ENCODE measurements at regions not wholly inside any gene's neighbourhood (a gene's known extent, or its start where the extent isn't known, plus 50 kb on each side); places are given as distances from the start of the nearest gene placed in this dataset.

GRCh38 chr12:33575346-33575745, 135.7 kb upstream of the SYT10 start:
- ATAC-seq, result no peak
- no peaks in the 10 kb centered on the region for H3K36me3 Mint-ChIP-seq (ENCODE audit: low read depth)
- H3K27ac Mint-ChIP-seq, result no peak overlapping the region
- no peak overlapping the region for H3K4me3 Mint-ChIP-seq
- DNase-seq, result no peak
- peaks cover 13% of the 10 kb centered on the region for H3K9me3 Mint-ChIP-seq
- no peaks in the 10 kb centered on the region for H3K27me3 Mint-ChIP-seq
- no peaks in the 10 kb centered on the region for H3K4me1 Mint-ChIP-seq

- Mint-ChIP-seq H3K4me1 (no peaks in the 10 kb centered on the region), H3K4me3 (no peak overlapping the region), H3K27ac (no peak overlapping the region), H3K27me3 (no peaks in the 10 kb centered on the region), H3K9me3 (peaks cover 7% of the 10 kb centered on the region), H3K36me3 (ENCODE audit: low read depth) (no peaks in the 10 kb centered on the region)
- DNase-seq (no peak), ATAC-seq (no peak)
These were observed 142.0 kb upstream of the SYT10 start for GRCh38 chr12:33581613-33582122.

GRCh38 chr12:33586576-33586975, 147.0 kb upstream of the SYT10 start:
- ATAC-seq, result no peak

GRCh38 chr12:33587354-33587753, 147.7 kb upstream of the SYT10 start:
- Mint-ChIP-seq H3K9me3 (no peaks in the 10 kb centered on the region), H3K4me1 (no peaks in the 10 kb centered on the region), H3K36me3 (ENCODE audit: low read depth) (no peaks in the 10 kb centered on the region), H3K27ac (no peak overlapping the region), H3K4me3 (no peak overlapping the region), H3K27me3 (no peaks in the 10 kb centered on the region)
- ATAC-seq (no peak), DNase-seq (no peak)

More at GRCh38 chr12:33586576-33586975, 147.0 kb upstream of the SYT10 start:
- Mint-ChIP-seq H3K27ac (no peak overlapping the region), H3K4me1 (no peaks in the 10 kb centered on the region), H3K27me3 (no peaks in the 10 kb centered on the region), H3K36me3 (ENCODE audit: low read depth) (no peaks in the 10 kb centered on the region), H3K9me3 (no peaks in the 10 kb centered on the region), H3K4me3 (no peak overlapping the region)
- no peak for DNase-seq

GRCh38 chr12:33587784-33588712, 148.4 kb upstream of the SYT10 start:
- Mint-ChIP-seq H3K4me1 (no peaks in the 10 kb centered on the region), H3K4me3 (no peak overlapping the region), H3K27me3 (no peaks in the 10 kb centered on the region), H3K36me3 (ENCODE audit: low read depth) (no peaks in the 10 kb centered on the region), H3K27ac (no peak overlapping the region), H3K9me3 (no peaks in the 10 kb centered on the region)
- peak; percentile 28 for ATAC-seq
- DNase-seq, result no peak

- Mint-ChIP-seq H3K4me3 (no peak overlapping the region), H3K27me3 (no peaks in the 10 kb centered on the region), H3K4me1 (no peaks in the 10 kb centered on the region), H3K27ac (no peak overlapping the region), H3K36me3 (ENCODE audit: low read depth) (no peaks in the 10 kb centered on the region), H3K9me3 (no peaks in the 10 kb centered on the region)
- DNase-seq (no peak), ATAC-seq (no peak)
These were observed 149.2 kb upstream of the SYT10 start for GRCh38 chr12:33588725-33589405.

- Mint-ChIP-seq H3K27me3 (no peaks in the 10 kb centered on the region), H3K9me3 (no peaks in the 10 kb centered on the region), H3K4me1 (no peaks in the 10 kb centered on the region), H3K4me3 (no peak overlapping the region), H3K36me3 (ENCODE audit: low read depth) (no peaks in the 10 kb centered on the region), H3K27ac (no peak overlapping the region)
- ATAC-seq, result no peak
- no peak for DNase-seq
These were observed 150.0 kb upstream of the SYT10 start for GRCh38 chr12:33589576-33590114.

GRCh38 chr12:33593753-33594152, 154.1 kb upstream of the SYT10 start:
- Mint-ChIP-seq H3K4me1 (no peaks in the 10 kb centered on the region), H3K4me3 (no peak overlapping the region), H3K9me3 (no peaks in the 10 kb centered on the region), H3K27ac (no peak overlapping the region), H3K36me3 (ENCODE audit: low read depth) (no peaks in the 10 kb centered on the region), H3K27me3 (no peaks in the 10 kb centered on the region)
- ATAC-seq, result no peak
- DNase-seq, result no peak

GRCh38 chr12:33596061-33596460, 156.4 kb upstream of the SYT10 start:
- Mint-ChIP-seq H3K27me3 (no peaks in the 10 kb centered on the region), H3K36me3 (ENCODE audit: low read depth) (no peaks in the 10 kb centered on the region), H3K27ac (no peak overlapping the region), H3K4me1 (no peaks in the 10 kb centered on the region), H3K9me3 (no peaks in the 10 kb centered on the region), H3K4me3 (no peak overlapping the region)
- ATAC-seq, result no peak
- no peak for DNase-seq

GRCh38 chr12:33596814-33597213, 157.2 kb upstream of the SYT10 start:
- no peaks in the 10 kb centered on the region for H3K27me3 Mint-ChIP-seq
- H3K4me3 Mint-ChIP-seq, result no peak overlapping the region
- H3K9me3 Mint-ChIP-seq, result no peaks in the 10 kb centered on the region
- H3K27ac Mint-ChIP-seq, result no peak overlapping the region
- no peak for ATAC-seq
- no peaks in the 10 kb centered on the region for H3K4me1 Mint-ChIP-seq
- DNase-seq, result no peak
- no peaks in the 10 kb centered on the region for H3K36me3 Mint-ChIP-seq (ENCODE audit: low read depth)

- DNase-seq, result no peak
- H3K4me1 Mint-ChIP-seq, result no peaks in the 10 kb centered on the region
- no peaks in the 10 kb centered on the region for H3K27me3 Mint-ChIP-seq
- no peaks in the 10 kb centered on the region for H3K36me3 Mint-ChIP-seq (ENCODE audit: low read depth)
- no peak overlapping the region for H3K4me3 Mint-ChIP-seq
- no peak for ATAC-seq
- no peaks in the 10 kb centered on the region for H3K9me3 Mint-ChIP-seq
- H3K27ac Mint-ChIP-seq, result no peak overlapping the region
These were observed 162.9 kb upstream of the SYT10 start for GRCh38 chr12:33602515-33602914.

- Mint-ChIP-seq H3K27ac (no peak overlapping the region), H3K9me3 (peaks cover 5% of the 10 kb centered on the region), H3K4me1 (no peaks in the 10 kb centered on the region), H3K4me3 (no peak overlapping the region), H3K27me3 (no peaks in the 10 kb centered on the region), H3K36me3 (ENCODE audit: low read depth) (no peaks in the 10 kb centered on the region)
- ATAC-seq (no peak), DNase-seq (no peak)
These were observed 166.1 kb upstream of the SYT10 start for GRCh38 chr12:33605757-33606156.

GRCh38 chr12:33609910-33610309, 170.3 kb upstream of the SYT10 start:
- no peaks in the 10 kb centered on the region for H3K27me3 Mint-ChIP-seq
- no peaks in the 10 kb centered on the region for H3K36me3 Mint-ChIP-seq (ENCODE audit: low read depth)
- H3K27ac Mint-ChIP-seq, result no peak overlapping the region
- no peak overlapping the region for H3K4me3 Mint-ChIP-seq
- H3K9me3 Mint-ChIP-seq, result peaks cover 5% of the 10 kb centered on the region
- no peaks in the 10 kb centered on the region for H3K4me1 Mint-ChIP-seq
- DNase-seq (no peak), ATAC-seq (no peak)

GRCh38 chr12:33614630-33615029, 175.0 kb upstream of the SYT10 start:
- H3K4me3 Mint-ChIP-seq, result no peak overlapping the region
- H3K4me1 Mint-ChIP-seq, result no peaks in the 10 kb centered on the region
- DNase-seq (no peak), ATAC-seq (no peak)
- no peak overlapping the region for H3K27ac Mint-ChIP-seq
- H3K9me3 Mint-ChIP-seq, result peaks cover 19% of the 10 kb centered on the region
- no peaks in the 10 kb centered on the region for H3K27me3 Mint-ChIP-seq
- no peaks in the 10 kb centered on the region for H3K36me3 Mint-ChIP-seq (ENCODE audit: low read depth)

- Mint-ChIP-seq H3K36me3 (ENCODE audit: low read depth) (no peaks in the 10 kb centered on the region), H3K9me3 (peaks cover 23% of the 10 kb centered on the region), H3K27ac (no peak overlapping the region), H3K4me1 (no peaks in the 10 kb centered on the region), H3K4me3 (no peak overlapping the region), H3K27me3 (no peaks in the 10 kb centered on the region)
- ATAC-seq (no peak), DNase-seq (no peak)
These were observed 177.6 kb upstream of the SYT10 start for GRCh38 chr12:33617218-33617617.
